ENCODE measurements at regions not wholly inside any gene's neighbourhood (a gene's known extent, or its start where the extent isn't known, plus 50 kb on each side); places are given as distances from the start of the nearest gene placed in this dataset.

- in situ Hi-C loops (cut with MboI; ENCODE audit: low sequenced_read_pairs) (no loop called here), dilution Hi-C loops (cut with HindIII; ENCODE audit: low sequenced_read_pairs, unreplicated experiment) (no loop called here)
Observed at GRCh38 chr6:18861204-18861603, 474.1 kb downstream of the RNF144B start.

More at GRCh38 chr6:18861204-18861603, 474.1 kb downstream of the RNF144B start:
- no peaks in the 10 kb centered on the region for H3K79me1 ChIP-seq (ENCODE audit: low read depth in 1 of 2, low read length in 2 of 2)
- H3K4me3 ChIP-seq (ENCODE audit: insufficient read depth, low read depth, low read length) = no peak overlapping the region
- no peaks in the 10 kb centered on the region for H3K4me1 ChIP-seq (ENCODE audit: control insufficient read depth, insufficient read depth, low read length)
- no peak overlapping the region for H3K23ac ChIP-seq (ENCODE audit: low read depth, low read length)
- no peak overlapping the region for H3K9ac ChIP-seq (ENCODE audit: low read depth, low read length)
- intact Hi-C loops (cut with micrococcal nuclease) = no loop called here
- no peaks in the 10 kb centered on the region for H3K27me3 ChIP-seq (ENCODE audit: control insufficient read depth, insufficient read depth, low read length)
- H2BK15ac ChIP-seq (ENCODE audit: low read depth, low read length) = no peak overlapping the region
- TF ChIP-seq USF2 (IDR thresholded peaks at IDR 0.05; ENCODE audit: low read depth, low read length) (no peak), MAZ (IDR thresholded peaks at IDR 0.05; ENCODE audit: borderline replicate concordance, low read depth, low read length) (no peak), MXI1 (IDR thresholded peaks at IDR 0.05; ENCODE audit: borderline replicate concordance, low read depth, low read length) (no peak), SMC3 (IDR thresholded peaks at IDR 0.05; ENCODE audit: low read depth, low read length) (no peak), NFE2L2 (IDR thresholded peaks at IDR 0.05; ENCODE audit: low read depth, low read length) (no peak), CEBPB (IDR thresholded peaks at IDR 0.05; ENCODE audit: low read depth, low read length) (no peak), CHD1 (IDR thresholded peaks at IDR 0.05; ENCODE audit: low read depth, low read length) (no peak), RAD21 (IDR thresholded peaks at IDR 0.05; ENCODE audit: low read length) (no peak), RFX5 (IDR thresholded peaks at IDR 0.05; ENCODE audit: low read depth, low read length) (no peak), RCOR1 (IDR thresholded peaks at IDR 0.05; ENCODE audit: insufficient replicate concordance, low read length) (no peak), FOS (IDR thresholded peaks at IDR 0.05; ENCODE audit: low read depth, low read length) (no peak), POLR2A (IDR thresholded peaks at IDR 0.05; ENCODE audit: low read depth, low read length) (no peak), MAFK (IDR thresholded peaks at IDR 0.05; ENCODE audit: low read depth, low read length) (no peak), BHLHE40 (IDR thresholded peaks at IDR 0.05; ENCODE audit: low read depth, low read length) (no peak)
- TF ChIP-seq, protein P1, sequence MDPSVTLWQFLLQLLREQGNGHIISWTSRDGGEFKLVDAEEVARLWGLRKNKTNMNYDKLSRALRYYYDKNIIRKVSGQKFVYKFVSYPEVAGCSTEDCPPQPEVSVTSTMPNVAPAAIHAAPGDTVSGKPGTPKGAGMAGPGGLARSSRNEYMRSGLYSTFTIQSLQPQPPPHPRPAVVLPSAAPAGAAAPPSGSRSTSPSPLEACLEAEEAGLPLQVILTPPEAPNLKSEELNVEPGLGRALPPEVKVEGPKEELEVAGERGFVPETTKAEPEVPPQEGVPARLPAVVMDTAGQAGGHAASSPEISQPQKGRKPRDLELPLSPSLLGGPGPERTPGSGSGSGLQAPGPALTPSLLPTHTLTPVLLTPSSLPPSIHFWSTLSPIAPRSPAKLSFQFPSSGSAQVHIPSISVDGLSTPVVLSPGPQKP (IDR thresholded peaks at IDR 0.05; ENCODE audit: borderline replicate concordance, low read depth, low read length) = no peak
- TF ChIP-seq, protein P2, sequence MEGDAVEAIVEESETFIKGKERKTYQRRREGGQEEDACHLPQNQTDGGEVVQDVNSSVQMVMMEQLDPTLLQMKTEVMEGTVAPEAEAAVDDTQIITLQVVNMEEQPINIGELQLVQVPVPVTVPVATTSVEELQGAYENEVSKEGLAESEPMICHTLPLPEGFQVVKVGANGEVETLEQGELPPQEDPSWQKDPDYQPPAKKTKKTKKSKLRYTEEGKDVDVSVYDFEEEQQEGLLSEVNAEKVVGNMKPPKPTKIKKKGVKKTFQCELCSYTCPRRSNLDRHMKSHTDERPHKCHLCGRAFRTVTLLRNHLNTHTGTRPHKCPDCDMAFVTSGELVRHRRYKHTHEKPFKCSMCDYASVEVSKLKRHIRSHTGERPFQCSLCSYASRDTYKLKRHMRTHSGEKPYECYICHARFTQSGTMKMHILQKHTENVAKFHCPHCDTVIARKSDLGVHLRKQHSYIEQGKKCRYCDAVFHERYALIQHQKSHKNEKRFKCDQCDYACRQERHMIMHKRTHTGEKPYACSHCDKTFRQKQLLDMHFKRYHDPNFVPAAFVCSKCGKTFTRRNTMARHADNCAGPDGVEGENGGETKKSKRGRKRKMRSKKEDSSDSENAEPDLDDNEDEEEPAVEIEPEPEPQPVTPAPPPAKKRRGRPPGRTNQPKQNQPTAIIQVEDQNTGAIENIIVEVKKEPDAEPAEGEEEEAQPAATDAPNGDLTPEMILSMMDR (conservative IDR thresholded peaks at IDR 0.05; ENCODE audit: low read depth, low read length) = no peak
- no peak overlapping the region for H3K56ac ChIP-seq (ENCODE audit: extremely low read depth, insufficient read depth, low read length)
- BruUV-seq (replicated peaks) = no TSS peak
- H4K91ac ChIP-seq (ENCODE audit: insufficient read depth, low read depth, low read length) = no peak overlapping the region
- H3K9me1 ChIP-seq (ENCODE audit: insufficient read depth, low read length) = no peaks in the 10 kb centered on the region
- no peak for ATAC-seq (ENCODE audit: low read depth)
- no peak overlapping the region for H3K4me2 ChIP-seq (ENCODE audit: low read depth, low read length)
- WGBS, 2 experiments (ENCODE audit: extremely low coverage in 2 of 2, insufficient read length in 1 of 2) = 10% methylated on average over 2 of the region's 3 CpGs; no CpG with 5 or more reads in 1 of the 2 experiments
- H2BK20ac ChIP-seq (ENCODE audit: low read depth, low read length) = no peak overlapping the region
- no peak overlapping the region for H2AK5ac ChIP-seq (ENCODE audit: low read depth, low read length)
- DNase-seq = no peak
- ChIA-PET CTCF (no interaction called here), POLR2A (ENCODE audit: unreplicated experiment) (no interaction called here)
- H2AFZ ChIP-seq (replicated peaks; ENCODE audit: low read length, poor library complexity) = no peak overlapping the region
- no peak overlapping the region for H2AK9ac ChIP-seq (replicated peaks; ENCODE audit: low read depth, low read length, poor library complexity)
- H4K8ac ChIP-seq (ENCODE audit: low read depth in 2 of 2, low read length in 2 of 2) = no peak overlapping the region
- H3K18ac ChIP-seq (ENCODE audit: low read depth, low read length) = no peak overlapping the region
- H3K9me3 ChIP-seq (ENCODE audit: control insufficient read depth, insufficient read depth, low read length) = peaks cover 4% of the 10 kb centered on the region
- H4K5ac ChIP-seq (ENCODE audit: low read depth, low read length) = no peak overlapping the region
- H3K14ac ChIP-seq (replicated peaks; ENCODE audit: low read depth, low read length) = no peak overlapping the region
- no peaks in the 10 kb centered on the region for H4K20me1 ChIP-seq (ENCODE audit: insufficient read depth, low read length)
- no peak overlapping the region for H3K27ac ChIP-seq (ENCODE audit: insufficient read depth, low read length)
- H2BK120ac ChIP-seq (ENCODE audit: low read depth, low read length) = no peak overlapping the region
- no peak overlapping the region for H3K4ac ChIP-seq (ENCODE audit: low read depth, low read length)
- H3K36me3 ChIP-seq (ENCODE audit: control insufficient read depth, insufficient read depth, low read length) = no peaks in the 10 kb centered on the region
- no peak overlapping the region for H2BK5ac ChIP-seq (ENCODE audit: low read depth, low read length, poor library complexity, severe bottlenecking)

Data from IMR-90 (cell line).